Right ventricle myocardium superior (tissue), 1 donor: ENCODE measurements at regions not wholly inside any gene's neighbourhood (a gene's known extent, or its start where the extent isn't known, plus 50 kb on each side); places are given as distances from the start of the nearest gene placed in this dataset.

ENCODE experiments used
- ATAC-seq: fragments of 200-7000 bp; cut with Tn5 transposase; one replicate; pipeline ENCODE4 v1.9.1; 2020; ENCODE audit warnings: mild to moderate bottlenecking; ENCODE audit not compliant: poor library complexity
- DNase-seq: peaks from one replicate; pipeline ENCODE4 v3.0.0-alpha.2; 2020
- intact Hi-C: fragments of 100-400 bp; cut with DNase I; formaldehyde crosslinking; loops from one replicate; pipeline ENCODE4 v1.11.2; 2022
- donor health status: DM: no; HTN: yes; CAD: no; lungs with severe emphysema.

DNA sequence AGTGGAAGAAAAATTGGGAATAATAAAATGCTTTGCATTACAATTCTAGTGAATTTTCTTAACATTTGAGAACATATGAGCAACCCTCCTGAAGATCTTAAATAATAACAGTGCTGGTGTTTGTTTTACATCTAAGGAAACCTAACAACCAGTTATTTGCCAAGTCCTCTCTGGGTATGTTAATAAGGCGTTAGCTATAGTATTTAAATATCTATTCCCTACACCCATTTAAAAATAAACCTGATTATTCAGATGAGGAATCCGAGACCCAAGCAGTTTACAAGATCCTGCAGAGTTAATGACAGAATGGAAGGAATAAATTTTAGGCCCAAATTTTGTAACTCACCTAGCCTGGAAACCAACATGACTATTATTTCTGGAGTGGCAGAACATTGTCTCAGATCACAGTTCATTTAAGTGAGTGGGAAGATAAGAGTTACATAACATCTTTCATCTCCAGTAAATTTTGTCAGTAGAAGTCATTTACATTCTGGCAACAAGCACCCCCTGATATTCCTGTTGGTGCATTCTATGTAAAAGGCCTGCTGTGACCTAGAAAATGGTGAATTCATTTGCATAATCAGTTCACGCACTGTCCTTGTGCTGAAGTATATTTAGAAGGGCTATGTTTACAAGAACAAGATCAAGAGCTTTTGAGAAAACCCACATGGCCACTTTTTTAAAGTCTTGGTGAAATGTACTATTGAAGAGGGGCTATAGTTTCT is 148.2 kb downstream of the COX7C start:
- intact Hi-C loops, result no loop called here
- no peak for DNase-seq
- ATAC-seq, result no peak

DNA sequence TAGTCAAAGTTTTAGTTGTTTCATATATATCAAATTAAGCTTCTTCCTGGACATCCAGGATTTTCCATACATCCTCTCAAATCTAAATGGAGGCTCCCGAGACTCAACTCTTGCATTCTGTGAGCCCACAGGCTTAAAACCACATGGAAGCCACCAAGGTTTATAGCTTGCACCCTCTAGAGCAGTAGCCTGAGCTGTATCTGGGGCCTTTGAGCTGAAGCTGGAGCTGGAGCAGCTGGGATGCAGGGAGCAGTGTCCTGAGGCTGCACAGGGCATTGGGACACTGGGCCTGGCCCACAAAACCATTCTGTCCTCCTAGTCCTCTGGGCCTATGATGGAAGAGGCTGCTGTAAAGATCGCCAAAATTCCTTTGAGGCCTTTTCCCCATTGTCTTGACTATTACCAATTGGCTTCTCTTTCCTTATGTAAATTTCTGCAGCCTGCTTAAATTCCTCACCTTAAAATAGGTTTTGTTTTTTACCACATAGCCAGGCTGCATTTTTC is 151.0 kb downstream of the COX7C start:
- DNase-seq, result no peak
- intact Hi-C loops, result no loop called here
- ATAC-seq, result no peak

DNA sequence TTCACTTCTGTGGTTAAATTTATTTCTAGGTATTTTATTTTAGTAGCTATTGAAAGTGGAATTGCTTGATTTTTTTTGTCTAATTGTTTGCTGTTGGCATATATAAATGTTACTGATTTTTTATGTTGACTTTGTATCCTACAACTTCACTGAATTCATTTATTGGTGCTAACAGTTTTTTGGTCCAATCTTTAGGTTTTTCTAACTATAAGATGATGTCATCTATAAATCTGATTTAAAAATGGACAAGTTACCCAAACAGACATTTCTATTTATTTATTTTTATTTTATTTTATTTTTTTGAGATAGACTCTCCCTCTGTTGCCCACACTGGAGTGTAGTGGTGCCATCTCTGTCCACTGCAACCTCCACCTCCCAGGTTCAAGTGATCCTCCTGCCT is 162.3 kb downstream of the COX7C start:
- ATAC-seq (no peak), DNase-seq (no peak)
- intact Hi-C loops, result no loop called here

DNA sequence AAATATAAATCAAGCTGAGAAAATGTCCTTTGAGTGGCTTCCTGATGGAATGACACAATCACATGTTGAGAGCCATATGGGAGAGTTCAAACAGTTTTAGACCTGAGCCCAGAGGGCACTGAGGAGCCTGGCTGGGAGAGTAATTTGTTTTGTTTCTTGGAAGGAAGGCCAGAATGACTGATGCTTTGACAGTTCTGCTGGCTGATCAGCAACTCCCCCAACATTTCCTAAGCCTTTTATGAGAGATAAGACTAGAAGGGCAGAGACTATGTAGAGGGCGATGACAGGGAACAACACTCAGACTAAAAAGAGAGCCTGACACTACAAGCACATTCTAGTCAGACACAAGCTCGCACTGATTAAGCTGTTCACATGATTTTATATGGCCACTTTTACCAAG is 169.2 kb downstream of the COX7C start:
- no peak for DNase-seq
- ATAC-seq, result peak; percentile 34
- intact Hi-C loops, result no loop called here

DNA sequence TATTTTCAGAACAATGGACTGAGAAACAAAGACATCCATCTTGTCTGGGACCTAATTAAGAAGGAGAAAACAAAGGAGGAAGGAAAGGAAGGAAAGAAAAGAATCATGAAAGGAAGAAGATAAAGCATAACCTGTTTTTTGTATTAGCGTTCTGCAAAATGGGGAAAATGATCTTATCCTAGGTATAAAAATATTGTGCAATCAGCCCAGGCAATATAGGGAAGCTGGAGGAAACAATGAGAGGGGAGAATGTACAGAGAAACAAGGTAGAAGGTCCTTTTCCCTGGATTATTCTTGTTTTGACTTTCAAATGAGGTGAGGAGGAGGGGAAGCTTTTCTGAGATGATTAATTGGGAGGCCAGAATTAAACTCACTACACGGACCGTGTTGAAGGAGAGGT is 177.9 kb downstream of the COX7C start:
- ATAC-seq (no peak), DNase-seq (no peak)
- intact Hi-C loops, result no loop called here

DNA sequence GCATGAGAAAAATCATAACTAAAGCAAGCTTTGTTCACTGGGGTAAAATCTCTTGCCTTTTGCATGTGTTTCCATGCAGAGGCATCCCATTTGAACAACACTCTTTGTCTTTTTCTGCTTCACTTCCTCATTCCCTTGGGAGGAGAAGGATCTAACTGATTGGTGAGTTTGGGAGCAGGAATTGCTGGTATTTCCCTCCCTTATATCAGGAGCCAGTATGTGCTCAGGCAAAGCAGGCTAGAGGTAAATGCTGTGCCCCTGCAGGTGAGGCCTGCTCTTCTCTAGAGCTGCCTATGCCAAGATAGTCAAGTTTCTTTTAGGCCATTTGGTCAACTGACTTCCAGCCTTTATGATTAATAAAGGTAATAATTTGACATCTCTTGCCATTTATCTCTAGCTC is 179.9 kb downstream of the COX7C start:
- intact Hi-C loops, result no loop called here
- no peak for ATAC-seq
- no peak for DNase-seq

DNA sequence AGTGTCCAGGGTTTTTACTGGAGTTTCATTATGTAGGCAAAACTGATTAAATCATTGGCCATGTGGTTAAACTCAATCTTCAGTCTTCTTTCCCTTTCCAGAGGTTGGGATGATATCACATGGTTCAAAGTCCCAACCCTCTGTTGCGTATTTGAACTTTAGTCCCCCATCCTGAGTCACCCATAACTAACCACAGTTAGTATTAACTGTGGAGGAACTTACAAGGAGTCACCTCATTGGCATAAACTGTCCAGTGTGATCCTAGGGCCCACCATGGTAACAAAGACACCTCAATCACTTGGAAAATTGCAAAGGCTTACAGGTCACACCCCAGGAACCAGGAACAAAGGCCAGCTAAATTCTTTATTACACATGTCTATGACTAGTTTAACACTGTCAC is 188.5 kb downstream of the COX7C start:
- no peak for DNase-seq

DNA sequence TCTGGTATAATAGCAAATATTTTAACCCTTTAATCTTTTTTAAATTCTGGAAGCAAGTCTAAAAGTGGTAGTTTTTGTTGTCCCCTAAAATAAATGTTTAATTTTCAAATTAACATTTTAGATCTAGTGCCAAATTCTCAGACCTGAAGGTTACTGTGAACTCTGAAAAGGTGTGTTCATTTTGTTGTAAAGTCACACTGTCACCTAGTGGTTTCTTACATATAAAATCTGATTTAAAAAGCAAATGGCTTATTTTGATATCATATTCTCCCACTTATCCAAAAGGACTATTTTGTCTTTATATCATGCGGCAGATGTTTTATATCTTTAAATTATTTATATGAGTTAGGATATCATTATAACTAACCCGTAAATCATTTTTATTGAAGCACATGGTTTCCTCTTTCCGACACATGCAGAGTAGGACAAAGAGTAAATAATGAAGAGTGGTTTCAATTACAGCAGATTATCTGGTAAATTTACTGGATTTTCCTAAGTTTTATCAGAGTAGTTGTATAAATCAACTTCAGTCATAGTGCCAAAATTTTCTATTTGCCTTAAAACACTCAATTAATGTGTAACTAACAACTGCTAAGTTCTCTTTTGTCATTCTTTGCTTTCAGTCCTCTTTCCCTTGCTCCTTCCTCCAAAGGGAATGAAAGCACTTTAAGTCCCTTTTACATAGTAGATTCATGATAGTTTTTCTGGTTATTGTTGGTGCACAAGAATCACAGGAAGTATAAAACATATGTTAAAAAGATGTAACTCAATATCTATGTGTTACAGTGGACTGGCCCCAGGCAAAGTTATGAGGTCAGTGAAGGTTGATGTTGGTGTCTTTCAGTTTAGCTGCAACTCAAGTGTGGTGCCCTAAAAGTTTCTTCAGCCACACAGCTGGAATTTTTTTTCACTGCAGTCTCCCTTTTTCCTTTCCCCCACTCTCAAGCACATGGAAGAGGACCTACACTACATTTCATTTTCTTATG is 189.6 kb downstream of the COX7C start:
- DNase-seq (no peak), ATAC-seq (no peak)
- intact Hi-C loops, result no loop called here

More for the DNA sequence above, 188.5 kb downstream of the COX7C start:
- intact Hi-C loops, result no loop called here
- no peak for ATAC-seq

DNA sequence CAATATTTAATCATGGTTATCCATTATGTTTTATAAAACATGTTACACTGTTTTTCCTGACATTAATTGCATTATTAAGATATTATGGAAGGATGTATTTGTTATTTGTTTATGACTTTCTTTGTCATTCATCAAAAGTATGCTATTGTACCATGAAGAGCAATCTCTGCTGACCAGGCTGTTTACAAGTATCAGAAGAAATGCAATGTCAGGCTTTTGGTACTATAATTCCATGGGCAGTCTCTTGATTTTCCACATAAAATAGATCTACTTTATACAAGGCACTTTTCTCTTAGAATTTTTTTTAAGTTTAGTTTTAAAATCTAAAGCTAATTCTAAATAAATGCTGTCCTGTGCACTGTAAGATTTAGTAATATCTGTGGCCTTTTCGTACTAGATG is 196.6 kb downstream of the COX7C start:
- intact Hi-C loops, result no loop called here
- DNase-seq (no peak), ATAC-seq (no peak)

DNA sequence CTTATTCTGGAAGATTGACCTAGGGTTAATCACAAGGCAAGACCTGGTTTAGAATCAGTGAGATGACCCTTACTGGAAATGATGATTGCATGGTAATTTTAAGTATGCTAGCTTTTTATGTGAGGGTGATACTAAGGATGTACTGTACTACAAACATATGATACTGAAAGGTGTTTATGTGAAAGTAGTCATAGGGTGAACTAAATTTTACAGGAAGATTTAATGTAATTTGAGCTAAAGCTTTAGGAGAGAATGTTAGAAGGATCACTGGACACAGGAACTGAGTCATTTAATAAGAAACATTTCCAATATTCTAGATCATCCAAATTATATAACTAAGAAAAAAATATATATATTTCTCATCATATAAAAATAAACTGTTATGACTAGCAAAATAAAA is 197.2 kb downstream of the COX7C start:
- intact Hi-C loops, result no loop called here
- no peak for ATAC-seq

DNA sequence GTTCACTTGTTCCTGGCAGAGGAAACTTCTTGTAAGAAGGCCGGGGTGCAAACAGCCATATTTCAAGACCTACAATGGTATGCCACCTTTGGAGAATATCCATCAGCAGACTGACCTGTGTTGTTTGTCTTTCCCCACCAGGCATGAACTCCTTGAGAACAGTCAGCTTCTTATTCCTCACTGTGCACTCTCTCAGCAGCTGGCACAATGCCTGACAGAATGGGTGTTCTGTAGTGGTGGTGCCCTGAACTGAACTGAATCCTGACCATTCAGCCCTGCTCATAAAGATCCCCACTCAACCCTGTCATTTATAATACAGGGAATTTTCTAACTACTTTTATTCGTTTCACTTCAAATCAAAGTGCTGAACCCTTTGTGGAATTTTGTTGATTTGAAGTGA is 206.9 kb downstream of the COX7C start:
- no peak for ATAC-seq
- no peak for DNase-seq
- intact Hi-C loops, result no loop called here

More for the DNA sequence above, 197.2 kb downstream of the COX7C start:
- DNase-seq, result no peak

DNA sequence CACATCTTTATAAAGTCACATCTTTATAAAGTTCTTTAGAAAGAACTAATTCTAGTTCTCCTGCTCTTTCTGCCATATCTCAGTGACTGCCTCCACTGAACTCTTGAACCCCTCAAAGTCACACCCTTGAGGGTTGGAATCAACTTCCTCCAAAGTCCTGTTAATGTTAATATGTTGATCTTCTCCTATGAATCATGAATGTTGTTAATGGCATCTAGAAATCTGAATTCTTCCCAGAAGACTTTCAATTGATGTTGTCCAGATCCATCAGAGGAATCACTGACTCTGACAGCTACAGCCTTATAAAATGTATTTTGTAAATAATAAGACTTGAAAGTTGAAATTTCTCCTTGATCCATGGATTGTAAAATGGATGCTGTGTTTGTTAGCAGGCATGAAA is 213.4 kb downstream of the COX7C start:
- DNase-seq, result no peak
- no peak for ATAC-seq
- intact Hi-C loops, result no loop called here

DNA sequence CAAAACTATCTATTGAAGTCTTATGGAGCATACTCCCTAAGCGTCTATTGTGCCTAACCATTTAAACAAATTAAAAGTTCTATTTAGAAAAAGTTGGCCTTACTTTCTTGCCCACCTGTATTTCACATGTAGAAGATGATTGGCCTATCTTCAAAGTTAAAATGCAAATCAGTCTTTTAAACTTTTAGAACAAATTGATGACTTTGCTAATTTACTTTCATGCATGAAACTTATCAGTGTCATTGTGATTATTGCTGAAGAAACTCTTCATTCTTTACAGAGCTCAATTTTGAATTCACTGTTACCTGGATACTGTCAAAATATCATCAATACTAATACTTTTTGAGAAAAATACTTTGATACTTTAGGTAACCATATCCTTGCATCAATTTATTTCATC is 216.1 kb downstream of the COX7C start:
- DNase-seq (no peak), ATAC-seq (no peak)
- intact Hi-C loops, result no loop called here

DNA sequence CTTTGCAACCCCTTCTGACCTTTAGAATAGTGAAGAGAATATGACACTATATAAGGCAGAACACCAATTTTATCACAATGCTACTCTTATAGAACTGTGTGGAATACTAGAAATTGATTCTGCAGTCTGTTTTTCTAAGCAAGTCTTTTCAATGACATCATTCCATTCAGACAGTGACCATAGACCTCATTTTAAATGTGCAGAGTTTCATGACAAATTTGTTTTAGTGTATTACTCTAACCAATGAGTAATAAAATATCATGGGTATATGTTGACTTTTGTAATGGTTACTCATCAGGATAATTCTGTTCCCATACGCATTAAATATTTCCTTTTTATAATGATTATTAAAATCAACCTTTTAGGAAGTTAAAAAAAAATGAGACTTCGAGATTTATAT is 219.9 kb downstream of the COX7C start:
- intact Hi-C loops, result no loop called here
- DNase-seq (no peak), ATAC-seq (no peak)

DNA sequence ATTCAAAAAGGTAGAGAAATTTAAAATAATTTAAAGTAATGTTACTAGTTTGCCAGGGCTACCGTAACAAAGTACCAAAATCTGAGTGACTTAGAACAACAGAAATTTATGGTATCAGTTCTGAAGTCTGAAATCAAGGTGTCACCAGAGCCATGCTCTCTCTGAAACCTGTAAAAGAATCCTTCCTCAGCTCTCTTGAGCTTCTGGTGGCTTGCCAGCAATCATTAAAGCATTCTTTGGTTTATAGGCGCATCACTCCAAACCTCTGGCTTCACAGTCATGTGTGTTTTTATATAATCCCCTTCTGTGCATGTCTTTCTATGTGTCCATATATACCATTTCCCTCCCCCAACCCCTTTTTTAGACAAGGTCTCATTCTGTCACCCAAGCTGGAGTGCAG is 220.3 kb downstream of the COX7C start:
- ATAC-seq (no peak), DNase-seq (no peak)
- intact Hi-C loops, result no loop called here

DNA sequence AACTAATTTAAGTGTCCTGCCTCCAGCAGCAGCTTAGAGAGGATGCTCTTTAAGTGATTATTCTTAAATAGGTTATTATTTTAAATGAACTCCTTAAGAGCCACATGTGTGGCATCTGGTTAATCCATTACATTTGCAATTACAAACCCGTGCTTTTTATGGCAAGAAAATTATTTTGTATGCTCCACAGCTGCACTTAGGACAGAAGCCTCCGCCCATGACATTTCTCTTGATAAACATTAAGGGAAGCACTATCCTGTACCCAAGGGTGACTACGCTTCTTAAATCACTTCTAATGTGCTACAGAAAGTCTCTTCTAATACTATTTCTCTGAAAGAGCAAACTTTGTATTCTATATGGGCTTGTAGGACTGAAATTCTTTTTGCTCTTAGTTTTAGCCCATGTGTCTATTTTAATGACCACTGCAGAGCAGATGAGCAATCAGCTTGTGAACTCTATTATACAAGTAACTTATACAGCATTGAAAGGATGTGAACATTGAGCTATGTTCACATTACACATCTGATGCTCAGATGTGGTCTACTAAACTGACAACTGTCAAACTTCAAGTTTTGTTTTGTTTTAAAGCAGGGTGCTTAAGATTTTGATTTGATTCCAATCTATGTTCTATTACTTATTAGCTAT is 223.4 kb downstream of the COX7C start:
- intact Hi-C loops, result no loop called here
- DNase-seq, result no peak
- ATAC-seq, result no peak

DNA sequence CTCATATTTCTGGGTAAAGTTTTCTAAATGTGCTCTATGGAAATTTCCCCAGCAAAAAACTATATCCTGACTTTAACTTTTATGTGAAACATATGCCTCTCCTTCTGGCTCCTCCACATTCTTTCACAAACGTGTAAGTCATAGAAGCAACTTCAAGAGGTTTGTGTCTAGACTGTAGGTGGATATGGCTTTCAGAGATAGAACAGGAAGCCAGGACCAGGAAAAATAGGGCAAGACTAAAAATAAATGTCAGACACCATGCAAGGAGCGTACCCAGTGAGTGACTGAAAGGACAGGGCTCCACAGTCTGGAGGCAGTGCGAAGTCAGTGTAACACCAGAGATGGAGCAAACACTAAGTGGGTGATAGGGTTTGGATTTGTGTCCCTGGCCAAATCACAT is 240.7 kb downstream of the COX7C start:
- intact Hi-C loops, result no loop called here
- no peak for DNase-seq
- ATAC-seq, result no peak

DNA sequence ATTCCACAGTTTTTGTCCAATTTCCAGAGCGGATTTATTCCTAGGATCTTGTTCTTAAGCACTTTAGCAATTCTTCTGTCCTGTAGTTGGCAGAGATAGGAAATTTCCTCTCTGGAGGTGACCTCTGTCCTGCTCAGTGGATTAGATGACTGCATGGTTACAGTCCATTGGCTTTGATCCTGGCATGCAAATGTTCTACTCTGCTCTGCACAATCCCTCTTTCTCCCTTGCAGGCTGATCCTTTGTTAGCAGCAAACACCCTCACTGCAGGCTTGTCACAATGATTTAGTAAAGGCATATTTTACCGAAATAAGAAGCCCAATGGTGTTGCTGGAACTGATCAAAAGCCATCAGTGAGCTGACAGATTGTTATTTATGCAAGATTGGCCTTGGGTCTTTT is 243.8 kb downstream of the COX7C start:
- ATAC-seq, result no peak
- intact Hi-C loops, result no loop called here
- DNase-seq, result no peak

DNA sequence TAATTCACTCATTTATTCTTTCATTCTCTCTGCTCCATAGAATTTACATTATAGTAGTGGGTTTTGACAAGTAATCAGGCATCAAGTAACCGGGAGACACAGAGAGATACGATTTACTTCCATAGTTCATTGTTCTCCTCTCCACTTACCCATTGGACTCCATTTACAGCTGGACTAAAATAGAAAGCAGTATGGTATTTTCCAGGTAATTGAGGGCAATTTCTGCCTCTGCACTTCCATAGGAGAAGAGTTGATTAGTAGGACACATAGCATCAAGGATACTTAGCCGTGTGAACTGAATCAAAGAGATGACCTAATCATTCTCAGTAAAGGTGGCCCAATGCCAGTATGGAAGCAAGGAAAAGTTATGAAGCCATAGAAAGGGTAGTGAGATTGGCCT is 244.4 kb downstream of the COX7C start:
- intact Hi-C loops, result no loop called here
- no peak for DNase-seq
- ATAC-seq, result no peak

DNA sequence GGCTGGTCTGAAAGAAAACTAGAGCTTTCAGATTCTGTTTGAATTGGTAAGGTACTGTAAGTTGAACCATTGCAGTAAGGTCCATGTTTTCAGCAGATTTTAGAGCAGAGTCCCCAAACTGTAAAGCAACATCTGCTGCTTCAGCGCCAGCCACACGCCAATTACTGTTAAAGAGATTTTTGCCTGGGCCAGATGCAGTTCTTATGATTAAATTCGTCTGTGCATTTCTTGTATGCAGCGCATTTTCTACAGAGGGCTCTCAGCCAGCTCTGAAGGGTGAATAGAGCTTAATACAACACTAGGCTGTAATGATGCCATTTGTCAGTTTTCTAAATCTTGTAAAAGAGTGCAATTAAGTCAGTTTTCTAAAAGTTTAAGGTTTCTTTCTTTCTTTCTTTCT is 246.3 kb downstream of the COX7C start:
- DNase-seq (no peak), ATAC-seq (no peak)
- intact Hi-C loops, result no loop called here
